GM13976 (cell line): ENCODE measurements at regions not wholly inside any gene's neighbourhood (a gene's known extent, or its start where the extent isn't known, plus 50 kb on each side); places are given as distances from the start of the nearest gene placed in this dataset.

ENCODE experiments used
- DNase-seq: peaks from one replicate; pipeline ENCODE4 v3.0.0; 2012; ENCODE audit warnings: low spot score
- in situ Hi-C: fragments of 300-500 bp; cut with MboI; formaldehyde crosslinking; loops from one replicate; pipeline ENCODE4 v1.12.0; 2022; ENCODE audit warnings: low sequenced_read_pairs, mixed read lengths, inconsistent platforms; ENCODE audit not compliant: unreplicated experiment
- TF ChIP-seq, protein P1 (sequence below): IDR thresholded peaks from 2 replicates; pipeline ENCODE4 v1.5.1; 2012; ENCODE audit warnings: borderline replicate concordance, mild to moderate bottlenecking; ENCODE audit not compliant: insufficient read depth; ENCODE audit errors: extremely low read depth, missing control alignments, control extremely low read depth

- TF ChIP-seq, protein P1, sequence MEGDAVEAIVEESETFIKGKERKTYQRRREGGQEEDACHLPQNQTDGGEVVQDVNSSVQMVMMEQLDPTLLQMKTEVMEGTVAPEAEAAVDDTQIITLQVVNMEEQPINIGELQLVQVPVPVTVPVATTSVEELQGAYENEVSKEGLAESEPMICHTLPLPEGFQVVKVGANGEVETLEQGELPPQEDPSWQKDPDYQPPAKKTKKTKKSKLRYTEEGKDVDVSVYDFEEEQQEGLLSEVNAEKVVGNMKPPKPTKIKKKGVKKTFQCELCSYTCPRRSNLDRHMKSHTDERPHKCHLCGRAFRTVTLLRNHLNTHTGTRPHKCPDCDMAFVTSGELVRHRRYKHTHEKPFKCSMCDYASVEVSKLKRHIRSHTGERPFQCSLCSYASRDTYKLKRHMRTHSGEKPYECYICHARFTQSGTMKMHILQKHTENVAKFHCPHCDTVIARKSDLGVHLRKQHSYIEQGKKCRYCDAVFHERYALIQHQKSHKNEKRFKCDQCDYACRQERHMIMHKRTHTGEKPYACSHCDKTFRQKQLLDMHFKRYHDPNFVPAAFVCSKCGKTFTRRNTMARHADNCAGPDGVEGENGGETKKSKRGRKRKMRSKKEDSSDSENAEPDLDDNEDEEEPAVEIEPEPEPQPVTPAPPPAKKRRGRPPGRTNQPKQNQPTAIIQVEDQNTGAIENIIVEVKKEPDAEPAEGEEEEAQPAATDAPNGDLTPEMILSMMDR: no peak
- no peak for DNase-seq
- in situ Hi-C loops: no loop called here
Observed at GRCh38 chr19:28949535-28949934, 263.4 kb downstream of the UQCRFS1 start.

GRCh38 chr19:28949027-28949426 is 263.9 kb downstream of the UQCRFS1 start:
- no peak for DNase-seq
- TF ChIP-seq, protein P1: no peak
- in situ Hi-C loops: no loop called here

GRCh38 chr19:28948566-28948965 is 264.4 kb downstream of the UQCRFS1 start:
- in situ Hi-C loops: no loop called here
- no peak for DNase-seq
- TF ChIP-seq, protein P1: no peak

GRCh38 chr19:28948026-28948425 is 264.9 kb downstream of the UQCRFS1 start:
- TF ChIP-seq, protein P1: no peak
- DNase-seq: no peak
- in situ Hi-C loops: no loop called here

GRCh38 chr19:28943651-28944050 is 269.3 kb downstream of the UQCRFS1 start:
- TF ChIP-seq, protein P1: no peak
- DNase-seq: no peak
- in situ Hi-C loops: no loop called here

GRCh38 chr19:28941833-28942232 is 271.1 kb downstream of the UQCRFS1 start:
- in situ Hi-C loops: no loop called here
- TF ChIP-seq, protein P1: no peak
- DNase-seq: no peak
